Suprapubic skin (tissue), 4 donors: ENCODE measurements at regions not wholly inside any gene's neighbourhood (a gene's known extent, or its start where the extent isn't known, plus 50 kb on each side); places are given as distances from the start of the nearest gene placed in this dataset.

ENCODE experiments used
- DNase-seq, 2 donors: peaks; one replicate each; pipeline ENCODE4 v3.0.0-alpha.2; 2019; ENCODE audit warnings: low spot score in 2 of 2
- H3K27ac ChIP-seq: fragments of 200-600 bp; sonication (generic); one replicate; pipeline ENCODE4 v1.5.1; 2019
- H3K27me3 ChIP-seq: fragments of 200-600 bp; sonication (generic); one replicate; pipeline ENCODE4 v1.5.1; 2019
- H3K36me3 ChIP-seq: fragments of 200-600 bp; sonication (generic); one replicate; pipeline ENCODE4 v1.5.1; 2019
- H3K4me1 ChIP-seq: fragments of 200-600 bp; sonication (generic); one replicate; pipeline ENCODE4 v1.5.1; 2019
- H3K4me3 ChIP-seq: fragments of 200-600 bp; sonication (generic); one replicate; pipeline ENCODE4 v1.5.1; 2019; ENCODE audit warnings: mild to moderate bottlenecking
- H3K9me3 ChIP-seq: fragments of 200-600 bp; sonication (generic); one replicate; pipeline ENCODE4 v1.5.1; 2019
- CTCF ChIP-seq, 2 donors: fragments of 200-600 bp in 1 of 2; fragments of 450-650 bp in 1 of 2; sonication (generic) in 1 of 2; IDR thresholded peaks; one replicate each; pipeline ENCODE4 v1.5.1; 2016 to 2019; ENCODE audit warnings: antibody characterized with exemption in 2 of 2, mild to moderate bottlenecking in 1 of 2, moderate library complexity in 1 of 2
- EP300 ChIP-seq: sonication (generic); formaldehyde crosslinking; IDR thresholded peaks from one replicate; pipeline ENCODE4 v1.6.1; 2017; ENCODE audit warnings: antibody characterized with exemption
- POLR2A ChIP-seq, 2 donors: fragments of 450-650 bp; IDR thresholded peaks; one replicate each; pipeline ENCODE4 v1.6.1; 2017; ENCODE audit warnings: antibody characterized with exemption in 2 of 2, mild to moderate bottlenecking in 2 of 2, moderate library complexity in 2 of 2
- POLR2AphosphoS5 ChIP-seq, 3 donors: sonication (generic); formaldehyde crosslinking; IDR thresholded peaks; one replicate each; pipeline ENCODE4 v1.6.1; 2017; ENCODE audit warnings: antibody characterized with exemption in 3 of 3
- WGBS: methylation state at CpG from one replicate; pipeline ENCODE4 v1.1.5; 2018; 5-methylcytosine and 5-hydroxymethylcytosine counted together

GRCh38 chr6:119436583-119436982, 87.0 kb upstream of the MAN1A1 start:
- 75% methylated on average over 3 of the region's 3 CpGs for WGBS
- Histone ChIP-seq H3K9me3 (no peaks in the 10 kb centered on the region), H3K27ac (no peak overlapping the region), H3K27me3 (no peaks in the 10 kb centered on the region), H3K36me3 (no peaks in the 10 kb centered on the region), H3K4me3 (no peak overlapping the region), H3K4me1 (no peaks in the 10 kb centered on the region)
- TF ChIP-seq POLR2A (IDR thresholded peaks at IDR 0.05) (no peak), POLR2AphosphoS5 (IDR thresholded peaks at IDR 0.05) (no peak), CTCF (IDR thresholded peaks at IDR 0.05) (no peak), EP300 (no peak)
- no peak for DNase-seq

GRCh38 chr6:119431799-119432198, 82.2 kb upstream of the MAN1A1 start:
- TF ChIP-seq CTCF (IDR thresholded peaks at IDR 0.05) = no peak
- no peak for TF ChIP-seq POLR2A (IDR thresholded peaks at IDR 0.05)
- no peak for TF ChIP-seq EP300
- no peak for TF ChIP-seq POLR2AphosphoS5 (IDR thresholded peaks at IDR 0.05)
- Histone ChIP-seq H3K4me3 (no peak overlapping the region), H3K9me3 (no peaks in the 10 kb centered on the region), H3K4me1 (no peaks in the 10 kb centered on the region), H3K36me3 (no peaks in the 10 kb centered on the region), H3K27me3 (no peaks in the 10 kb centered on the region), H3K27ac (no peak overlapping the region)
- 63% methylated on average over 1 of the region's 1 CpG for WGBS
- DNase-seq = no peak

GRCh38 chr6:119430805-119431204, 81.2 kb upstream of the MAN1A1 start:
- 31% methylated on average over 1 of the region's 1 CpG for WGBS

GRCh38 chr6:119428633-119429032, 79.1 kb upstream of the MAN1A1 start:
- Histone ChIP-seq H3K36me3 (no peaks in the 10 kb centered on the region), H3K4me3 (no peak overlapping the region), H3K27me3 (no peaks in the 10 kb centered on the region), H3K4me1 (no peaks in the 10 kb centered on the region), H3K9me3 (no peaks in the 10 kb centered on the region), H3K27ac (no peak overlapping the region)
- no peak for TF ChIP-seq CTCF (IDR thresholded peaks at IDR 0.05)
- TF ChIP-seq POLR2AphosphoS5 (IDR thresholded peaks at IDR 0.05) = no peak
- TF ChIP-seq EP300 = no peak
- no peak for TF ChIP-seq POLR2A (IDR thresholded peaks at IDR 0.05)
- DNase-seq = no peak

More at GRCh38 chr6:119430805-119431204, 81.2 kb upstream of the MAN1A1 start:
- TF ChIP-seq POLR2A (IDR thresholded peaks at IDR 0.05) (no peak), CTCF (IDR thresholded peaks at IDR 0.05) (no peak)
- DNase-seq = no peak
- Histone ChIP-seq H3K4me3 (no peak overlapping the region), H3K36me3 (no peaks in the 10 kb centered on the region), H3K27ac (no peak overlapping the region), H3K27me3 (no peaks in the 10 kb centered on the region), H3K4me1 (no peaks in the 10 kb centered on the region), H3K9me3 (no peaks in the 10 kb centered on the region)

- Histone ChIP-seq H3K4me1 (no peaks in the 10 kb centered on the region), H3K4me3 (no peak overlapping the region), H3K27ac (no peak overlapping the region), H3K36me3 (no peaks in the 10 kb centered on the region), H3K9me3 (no peaks in the 10 kb centered on the region), H3K27me3 (no peaks in the 10 kb centered on the region)
- TF ChIP-seq POLR2AphosphoS5 (IDR thresholded peaks at IDR 0.05) (no peak), CTCF (IDR thresholded peaks at IDR 0.05) (no peak), EP300 (no peak), POLR2A (IDR thresholded peaks at IDR 0.05) (no peak)
- 74% methylated on average over 3 of the region's 3 CpGs for WGBS
- DNase-seq = no peak
Measured at GRCh38 chr6:119426619-119427018, 77.1 kb upstream of the MAN1A1 start.
